H1 (cell line): ENCODE measurements at regions not wholly inside any gene's neighbourhood (a gene's known extent, or its start where the extent isn't known, plus 50 kb on each side); places are given as distances from the start of the nearest gene placed in this dataset.

Experiments used
- ATF2 ChIP-seq: IDR thresholded peaks from 2 replicates; pipeline ENCODE4 v1.6.1; 2012; ENCODE audit warnings: low read length, inconsistent platforms
- CBX8 ChIP-seq: fragments of 300-800, 300-1000 bp; sonication (generic); IDR thresholded peaks from 2 replicates; pipeline ENCODE4 v1.7.1; 2016; ENCODE audit warnings: low read depth, low read length, borderline replicate concordance
- CREB1 ChIP-seq: IDR thresholded peaks from 2 replicates; pipeline ENCODE4 v1.6.1; 2012; ENCODE audit warnings: inconsistent platforms
- SIN3A ChIP-seq, 2 experiments: IDR thresholded peaks in 1 of 2; conservative IDR thresholded peaks in 1 of 2; 2 replicates each; pipeline ENCODE4 v1.6.1; 2011 to 2012; ENCODE audit warnings: low read length in 2 of 2, improper control_type of control experiment in 1 of 2, low read depth in 1 of 2, mild to moderate bottlenecking in 1 of 2
- SP4 ChIP-seq: IDR thresholded peaks from 2 replicates; pipeline ENCODE4 v1.6.1; 2012; ENCODE audit warnings: low read length, inconsistent platforms
- TAF7 ChIP-seq: optimal IDR thresholded peaks from 2 replicates; pipeline ENCODE3; 2011; ENCODE audit warnings: low read depth, mild to moderate bottlenecking, inconsistent platforms, low read length, moderate library complexity, borderline replicate concordance

- TF ChIP-seq ATF2 (no peak), TAF7 (no peak), SIN3A (conservative IDR thresholded peaks at IDR 0.05 in 1 of 2, IDR thresholded peaks at IDR 0.05 in 1 of 2; ENCODE audit: low read depth in 1 of 2, low read length in 2 of 2) (no peak), CBX8 (no peak), SP4 (no peak), CREB1 (no peak)
Observed at GRCh38 chr4:41835321-41835995, 86.9 kb upstream of the PHOX2B start (continued).
